Upper lobe of left lung (tissue), 6 donors: ENCODE measurements at regions not wholly inside any gene's neighbourhood (a gene's known extent, or its start where the extent isn't known, plus 50 kb on each side); places are given as distances from the start of the nearest gene placed in this dataset.
A peak's percentile ranks its signal among the peaks of the same experiment; 100 is the strongest.

ENCODE experiments used
- ATAC-seq, 2 donors: fragments of 200-7000 bp; cut with Tn5 transposase; one replicate each; pipeline ENCODE4 v1.9.1; 2022; ENCODE audit warnings: mild to moderate bottlenecking in 2 of 2, moderate library complexity in 2 of 2; ENCODE audit not compliant: low FRiP score in 2 of 2
- DNase-seq, 2 donors: peaks; one replicate each; pipeline ENCODE4 v3.0.0-alpha.2; 2019 to 2020
- H3K27ac ChIP-seq, 4 donors: fragments of 200-600 bp; sonication (generic); one replicate each; pipeline ENCODE4 v1.5.1; 2016 to 2019
- H3K27me3 ChIP-seq, 4 donors: fragments of 200-600 bp; sonication (generic); one replicate each; pipeline ENCODE4 v1.5.1; 2017 to 2019
- H3K36me3 ChIP-seq, 4 donors: fragments of 200-600 bp; sonication (generic); one replicate each; pipeline ENCODE4 v1.5.1; 2016 to 2019
- H3K4me1 ChIP-seq, 4 donors: fragments of 200-600 bp; sonication (generic); one replicate each; pipeline ENCODE4 v1.5.1; 2018 to 2019
- H3K4me3 ChIP-seq, 4 donors: fragments of 200-600 bp; sonication (generic); one replicate each; pipeline ENCODE4 v1.5.1; 2017 to 2019; ENCODE audit warnings: mild to moderate bottlenecking in 2 of 4, moderate library complexity in 1 of 4
- H3K9me3 ChIP-seq, 4 donors: fragments of 200-600 bp; sonication (generic); one replicate each; pipeline ENCODE4 v1.5.1; 2018 to 2019
- CTCF ChIP-seq, 6 experiments: fragments of 450-650 bp in 4 of 6; fragments of 200-600 bp in 2 of 6; sonication (generic) in 2 of 6; IDR thresholded peaks; one replicate each; pipeline ENCODE4 v1.5.1; 2016 to 2019; ENCODE audit warnings: antibody characterized with exemption in 6 of 6
- EP300 ChIP-seq, 4 donors: sonication (generic); formaldehyde crosslinking; IDR thresholded peaks; one replicate each; pipeline ENCODE4 v1.5.1; 2017; ENCODE audit warnings: antibody characterized with exemption in 4 of 4, control low read depth in 2 of 4
- POLR2A ChIP-seq, 4 donors: fragments of 450-650 bp; IDR thresholded peaks; one replicate each; pipeline ENCODE4 v1.5.1; 2016 to 2017; ENCODE audit warnings: antibody characterized with exemption in 4 of 4, mild to moderate bottlenecking in 2 of 4
- POLR2AphosphoS5 ChIP-seq, 2 donors: sonication (generic); formaldehyde crosslinking; IDR thresholded peaks; one replicate each; pipeline ENCODE4 v1.5.1; 2017; ENCODE audit warnings: antibody characterized with exemption in 2 of 2
- WGBS, 2 donors: methylation state at CpG; one replicate each; pipeline ENCODE4 v1.1.5; 2017 to 2018; 5-methylcytosine and 5-hydroxymethylcytosine counted together
- donor health status: DM: no; HTN: no; CAD: no; lungs with moderate emphysema.
- donor health status: DM: no; HTN: yes; CAD: no; lungs with severe emphysema.

GRCh38 chr5:93267276-93267675, 313.7 kb downstream of the NR2F1-AS1 start:
- peak; percentile 26 to 53 for ATAC-seq
- Histone ChIP-seq H3K36me3 (no peaks in the 10 kb centered on the region), H3K27ac (no peak overlapping the region), H3K4me1 (no peaks in the 10 kb centered on the region), H3K4me3 (no peak overlapping the region), H3K9me3 (no peaks in the 10 kb centered on the region), H3K27me3 (no peaks in the 10 kb centered on the region)
- TF ChIP-seq POLR2AphosphoS5 (IDR thresholded peaks at IDR 0.05): no peak
- no peak for TF ChIP-seq POLR2A (IDR thresholded peaks at IDR 0.05)
- no peak for TF ChIP-seq CTCF (IDR thresholded peaks at IDR 0.05)
- no peak for TF ChIP-seq EP300 (IDR thresholded peaks at IDR 0.05)
- WGBS, 2 donors: 96 to 98% methylated on average over 20 of the region's 20 CpGs
- DNase-seq: peak in 1 of 2 donors; percentile 55

DNA sequence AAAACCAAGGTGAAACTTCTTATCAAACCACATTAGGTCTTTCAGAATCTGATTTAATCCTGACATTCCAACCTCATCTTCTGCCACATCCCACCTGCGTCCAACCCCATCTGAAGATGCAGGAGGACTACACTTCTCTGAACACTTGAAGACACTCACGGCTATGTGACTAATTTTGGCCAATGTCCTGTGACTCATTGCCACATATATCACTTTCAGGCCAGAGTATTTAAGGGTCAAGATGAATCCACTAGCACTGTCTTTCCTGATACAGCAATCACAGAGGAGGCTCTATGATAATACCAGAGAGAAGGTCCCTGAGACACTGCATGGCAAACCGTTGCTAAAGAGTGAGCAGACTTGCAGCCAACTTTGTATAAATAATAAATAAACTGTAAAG, 323.4 kb downstream of the NR2F1-AS1 start:
- no peaks in the 10 kb centered on the region for H3K27me3 ChIP-seq
- 78 to 93% methylated on average over 3 of the region's 3 CpGs for WGBS, 2 donors
- H3K9me3 ChIP-seq: no peaks in the 10 kb centered on the region
- no peak for ATAC-seq
- no peak overlapping the region for H3K4me3 ChIP-seq
- no peaks in the 10 kb centered on the region for H3K4me1 ChIP-seq
- H3K27ac ChIP-seq: no peak overlapping the region
- no peak for DNase-seq
- TF ChIP-seq POLR2AphosphoS5 (IDR thresholded peaks at IDR 0.05): no peak
- no peak for TF ChIP-seq POLR2A (IDR thresholded peaks at IDR 0.05)
- no peak for TF ChIP-seq EP300 (IDR thresholded peaks at IDR 0.05)
- no peak for TF ChIP-seq CTCF (IDR thresholded peaks at IDR 0.05)
- H3K36me3 ChIP-seq: no peaks in the 10 kb centered on the region

- Histone ChIP-seq H3K4me1 (no peaks in the 10 kb centered on the region), H3K4me3 (no peak overlapping the region), H3K27ac (no peak overlapping the region), H3K27me3 (no peaks in the 10 kb centered on the region), H3K36me3 (no peaks in the 10 kb centered on the region), H3K9me3 (no peaks in the 10 kb centered on the region)
- TF ChIP-seq EP300 (IDR thresholded peaks at IDR 0.05): no peak
- TF ChIP-seq POLR2A (IDR thresholded peaks at IDR 0.05): no peak
- no peak for TF ChIP-seq POLR2AphosphoS5 (IDR thresholded peaks at IDR 0.05)
- ATAC-seq: no peak
- DNase-seq: no peak
These were observed 325.2 kb downstream of the NR2F1-AS1 start for GRCh38 chr5:93255796-93256195.

- no peaks in the 10 kb centered on the region for H3K27me3 ChIP-seq
- no peak overlapping the region for H3K27ac ChIP-seq
- WGBS, 2 donors: 86 to 98% methylated on average over 3 to 4 of the region's 4 CpGs
- TF ChIP-seq EP300 (IDR thresholded peaks at IDR 0.05) (no peak), POLR2AphosphoS5 (IDR thresholded peaks at IDR 0.05) (no peak), CTCF (IDR thresholded peaks at IDR 0.05) (no peak), POLR2A (IDR thresholded peaks at IDR 0.05) (no peak)
- H3K36me3 ChIP-seq: no peaks in the 10 kb centered on the region
- ATAC-seq: no peak
- H3K4me3 ChIP-seq: no peak overlapping the region
- no peaks in the 10 kb centered on the region for H3K9me3 ChIP-seq
- H3K4me1 ChIP-seq: no peaks in the 10 kb centered on the region
- no peak for DNase-seq
These were observed 328.9 kb downstream of the NR2F1-AS1 start for GRCh38 chr5:93252165-93252564.

GRCh38 chr5:93251347-93251746, 329.7 kb downstream of the NR2F1-AS1 start:
- H3K4me1 ChIP-seq: no peaks in the 10 kb centered on the region
- ATAC-seq: no peak
- H3K27me3 ChIP-seq: no peaks in the 10 kb centered on the region

More at GRCh38 chr5:93251347-93251746, 329.7 kb downstream of the NR2F1-AS1 start:
- no peak for DNase-seq
- Histone ChIP-seq H3K27ac (no peak overlapping the region), H3K9me3 (no peaks in the 10 kb centered on the region), H3K4me3 (no peak overlapping the region), H3K36me3 (no peaks in the 10 kb centered on the region)
- TF ChIP-seq CTCF (IDR thresholded peaks at IDR 0.05): no peak
- TF ChIP-seq POLR2AphosphoS5 (IDR thresholded peaks at IDR 0.05): no peak
- TF ChIP-seq EP300 (IDR thresholded peaks at IDR 0.05): no peak
- TF ChIP-seq POLR2A (IDR thresholded peaks at IDR 0.05): no peak
- WGBS, 2 donors: 85 to 92% methylated on average over 2 of the region's 2 CpGs
